GM21515 (cell line): ENCODE measurements at regions not wholly inside any gene's neighbourhood (a gene's known extent, or its start where the extent isn't known, plus 50 kb on each side); places are given as distances from the start of the nearest gene placed in this dataset.

Experiments used
- ATAC-seq: cut with Tn5 transposase; IDR thresholded peaks from one replicate; pipeline ENCODE4 v1.9.1; 2021; ENCODE audit not compliant: unreplicated experiment

DNA sequence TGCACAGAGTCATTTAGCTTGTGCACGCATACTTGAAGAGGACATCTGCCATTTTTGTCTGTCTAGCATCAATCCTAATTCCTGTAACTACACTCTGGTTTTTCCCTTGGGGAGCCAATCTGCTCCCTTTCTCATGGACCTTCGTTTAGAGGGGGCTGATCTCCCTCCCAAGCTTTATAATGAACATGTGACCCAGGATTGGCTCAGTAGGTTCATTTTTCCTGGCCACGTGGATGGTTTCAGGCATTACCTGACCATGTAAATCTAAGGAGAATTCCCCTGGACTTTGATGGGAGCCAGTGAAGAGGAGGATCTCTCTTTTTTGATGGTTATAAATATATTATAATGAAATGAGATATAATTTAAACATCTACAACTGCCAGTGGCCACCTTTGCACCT, 56.8 kb upstream of the HS3ST2 start:
- no peak for ATAC-seq

DNA sequence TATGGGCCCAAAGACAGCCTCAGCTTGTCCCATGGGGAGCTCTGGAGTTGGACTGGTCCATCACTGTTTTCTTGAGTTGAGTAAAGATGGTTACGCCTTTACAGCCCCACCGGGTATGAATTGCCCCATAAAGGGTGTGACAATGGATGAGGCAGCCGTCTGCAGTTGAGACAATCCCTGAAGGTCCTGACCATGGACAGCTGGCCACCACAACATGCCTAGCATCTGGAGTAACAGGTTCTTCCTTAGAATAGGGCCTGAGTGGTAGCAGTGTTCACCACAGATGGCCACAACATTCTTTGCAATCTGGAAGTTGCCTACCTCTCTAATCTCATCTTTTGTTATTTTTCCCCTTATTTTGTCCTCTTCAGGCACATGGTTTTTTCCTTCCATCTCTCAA, 51.5 kb upstream of the HS3ST2 start:
- no peak for ATAC-seq

DNA sequence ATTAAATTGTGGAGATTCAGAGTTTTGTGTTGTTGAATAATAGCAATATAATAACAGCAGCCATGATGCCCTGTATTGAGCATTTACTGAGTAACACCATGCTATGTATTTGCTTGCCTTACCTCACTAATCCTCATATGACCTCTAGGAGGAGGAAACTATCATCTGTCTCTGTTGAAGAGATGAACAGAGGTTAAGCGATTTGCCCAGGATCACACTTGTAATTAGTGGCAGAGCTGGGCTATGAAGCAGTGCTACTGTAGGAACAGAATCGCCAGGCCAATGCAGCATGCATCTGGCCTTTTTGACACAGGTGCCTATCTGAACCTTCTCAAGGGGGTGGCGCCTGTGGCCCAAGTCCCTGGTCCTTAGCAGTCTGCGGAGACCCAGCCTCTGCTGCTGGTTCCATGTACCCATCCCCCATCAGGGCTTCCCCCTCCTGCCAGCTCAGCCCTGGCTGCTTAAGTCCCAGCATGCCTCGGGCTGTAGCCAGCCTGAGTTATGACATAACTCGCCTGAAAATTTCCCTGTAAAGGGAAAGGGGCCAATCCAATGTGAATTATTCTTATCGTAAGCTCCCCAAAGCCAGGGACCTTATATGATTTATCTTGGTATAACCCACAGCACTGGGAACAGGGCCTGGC, 50.4 kb upstream of the HS3ST2 start:
- no peak for ATAC-seq
